Neuronal stem cell (in vitro differentiated cells): ENCODE measurements at regions not wholly inside any gene's neighbourhood (a gene's known extent, or its start where the extent isn't known, plus 50 kb on each side); places are given as distances from the start of the nearest gene placed in this dataset.
A peak's percentile ranks its signal among the peaks of the same experiment; 100 is the strongest.

Experiments
- DNase-seq: peaks from one replicate; pipeline ENCODE4 v3.0.0-alpha.2; 2013; ENCODE audit warnings: low spot score
- H2AFZ ChIP-seq: one replicate; pipeline ENCODE4 v1.6.1; 2013; ENCODE audit warnings: mild to moderate bottlenecking, low read length, inconsistent platforms
- H2AK5ac ChIP-seq: 2 replicates; pipeline ENCODE4 v1.6.1; 2013; ENCODE audit warnings: low read depth, mild to moderate bottlenecking, inconsistent platforms, low read length, moderate library complexity, mixed read lengths
- H2BK120ac ChIP-seq: 2 replicates; pipeline ENCODE4 v1.6.1; 2013; ENCODE audit warnings: low read depth, mild to moderate bottlenecking, inconsistent platforms, low read length, moderate library complexity, mixed read lengths
- H2BK12ac ChIP-seq: one replicate; pipeline ENCODE4 v1.6.1; 2013; ENCODE audit warnings: low read length, inconsistent platforms
- H2BK15ac ChIP-seq: 2 replicates; pipeline ENCODE4 v1.6.1; 2013; ENCODE audit warnings: mild to moderate bottlenecking, low read length, inconsistent platforms, mixed read lengths
- H2BK5ac ChIP-seq: one replicate; pipeline ENCODE4 v1.6.1; 2013; ENCODE audit warnings: inconsistent platforms, mild to moderate bottlenecking, low read length, moderate library complexity
- H3K14ac ChIP-seq: one replicate; pipeline ENCODE4 v1.6.1; 2013; ENCODE audit warnings: low read length, inconsistent platforms
- H3K18ac ChIP-seq: 2 replicates; pipeline ENCODE4 v1.6.1; 2013; ENCODE audit warnings: low read length, inconsistent platforms
- H3K23ac ChIP-seq: 2 replicates; pipeline ENCODE4 v1.6.1; 2013; ENCODE audit warnings: low read depth, mild to moderate bottlenecking, mixed read lengths, low read length, inconsistent platforms; ENCODE audit not compliant: poor library complexity
- H3K27ac ChIP-seq: replicated peaks from 3 replicates; pipeline ENCODE4 v1.5.1; 2013; ENCODE audit warnings: low read length, inconsistent platforms
- H3K27me3 ChIP-seq, 3 experiments: 2 replicates each; pipeline ENCODE4 v1.6.1; 2013; ENCODE audit warnings: low read length in 3 of 3, mild to moderate bottlenecking in 2 of 3, inconsistent platforms in 1 of 3, low read depth in 1 of 3, mixed read lengths in 1 of 3, moderate library complexity in 1 of 3; ENCODE audit not compliant: control insufficient read depth in 3 of 3, insufficient read depth in 3 of 3
- H3K36me3 ChIP-seq, 2 donors: replicated peaks in 1 of 2; 2 replicates each; pipeline ENCODE4 v1.6.1; 2013; ENCODE audit warnings: low read length in 2 of 2; ENCODE audit not compliant: control insufficient read depth in 2 of 2, insufficient read depth in 2 of 2
- H3K4ac ChIP-seq: 2 replicates; pipeline ENCODE4 v1.6.1; 2013; ENCODE audit warnings: inconsistent platforms, mild to moderate bottlenecking, low read length, moderate library complexity
- H3K4me1 ChIP-seq, 2 donors: 1 replicate in 1 of 2; 2 replicates in 1 of 2; pipeline ENCODE4 v1.6.1; 2013; ENCODE audit warnings: low read length in 2 of 2, low read depth in 1 of 2; ENCODE audit not compliant: control insufficient read depth in 2 of 2, insufficient read depth in 1 of 2
- H3K4me2 ChIP-seq: one replicate; pipeline ENCODE4 v1.6.1; 2013; ENCODE audit warnings: mild to moderate bottlenecking, low read length, inconsistent platforms; ENCODE audit not compliant: insufficient read depth, poor library complexity, severe bottlenecking
- H3K4me3 ChIP-seq, 2 donors: 2 replicates each; pipeline ENCODE4 v1.5.1; 2013; ENCODE audit warnings: low read length in 2 of 2, mild to moderate bottlenecking in 2 of 2, inconsistent platforms in 1 of 2, moderate library complexity in 1 of 2
- H3K79me1 ChIP-seq: one replicate; pipeline ENCODE4 v1.6.1; 2013; ENCODE audit warnings: low read depth, mild to moderate bottlenecking, inconsistent platforms, low read length, moderate library complexity
- H3K9ac ChIP-seq: one replicate; pipeline ENCODE4 v1.6.1; 2013; ENCODE audit warnings: mild to moderate bottlenecking, low read depth, low read length, inconsistent platforms; ENCODE audit not compliant: poor library complexity
- H3K9me3 ChIP-seq, 2 donors: replicated peaks in 1 of 2; 2 replicates each; pipeline versions ENCODE3 to v1.6.1; 2013; ENCODE audit warnings: low read length in 2 of 2, mild to moderate bottlenecking in 2 of 2, inconsistent platforms in 1 of 2, low read depth in 1 of 2, mixed read lengths in 1 of 2, moderate library complexity in 1 of 2; ENCODE audit not compliant: control insufficient read depth in 2 of 2, insufficient read depth in 1 of 2
- H4K8ac ChIP-seq: one replicate; pipeline ENCODE4 v1.6.1; 2013; ENCODE audit warnings: low read depth, mild to moderate bottlenecking, inconsistent platforms, low read length, moderate library complexity
- H4K91ac ChIP-seq: one replicate; pipeline ENCODE4 v1.6.1; 2013; ENCODE audit warnings: low read length, low read depth, mild to moderate bottlenecking, inconsistent platforms; ENCODE audit not compliant: poor library complexity
- WGBS, 2 donors: extraction: QIAGEN DNeasy Blood & Tissue Kit; methylation state at CpG; one replicate each; pipeline ENCODE4 v1.1.7; 2013; ENCODE audit warnings: missing lambda C conversion rate in 2 of 2, mixed read lengths in 1 of 2; ENCODE audit not compliant: insufficient read length in 2 of 2, insufficient replicate concordance in 1 of 2; ENCODE audit errors: extremely low coverage in 2 of 2; 5-methylcytosine and 5-hydroxymethylcytosine counted together

GRCh38 chr9:79266986-79267385 lies 304.8 kb upstream of the TLE4 start:
- Histone ChIP-seq H4K8ac (no peak overlapping the region), H2BK12ac (no peak overlapping the region), H2BK120ac (no peak overlapping the region), H3K9me3 (no peaks in the 10 kb centered on the region), H4K91ac (no peak overlapping the region), H3K18ac (no peak overlapping the region), H3K4me2 (no peak overlapping the region), H3K27ac (no peak overlapping the region), H3K9ac (no peak overlapping the region), H2AFZ (no peak overlapping the region), H3K14ac (no peak overlapping the region), H3K23ac (no peak overlapping the region), H3K4me1 (no peaks in the 10 kb centered on the region), H3K79me1 (no peaks in the 10 kb centered on the region), H2BK5ac (no peak overlapping the region), H2AK5ac (no peak overlapping the region), H2BK15ac (no peak overlapping the region), H3K4me3 (no peak overlapping the region), H3K36me3 (no peaks in the 10 kb centered on the region), H3K4ac (no peak overlapping the region), H3K27me3 (no peaks in the 10 kb centered on the region)
- no peak for DNase-seq

- Histone ChIP-seq H3K79me1 (no peaks in the 10 kb centered on the region), H3K23ac (no peak overlapping the region), H3K36me3 (no peaks in the 10 kb centered on the region), H3K4me2 (no peak overlapping the region), H2BK15ac (no peak overlapping the region), H3K14ac (no peak overlapping the region), H3K4ac (no peak overlapping the region), H3K4me3 (no peak overlapping the region), H3K4me1 (no peaks in the 10 kb centered on the region), H3K9ac (no peak overlapping the region), H2BK120ac (no peak overlapping the region), H2AK5ac (no peak overlapping the region), H2AFZ (no peak overlapping the region), H4K8ac (no peak overlapping the region), H2BK12ac (no peak overlapping the region), H4K91ac (no peak overlapping the region), H3K18ac (peak overlapping the region; percentile 32), H3K9me3 (no peaks in the 10 kb centered on the region), H3K27ac (no peak overlapping the region), H3K27me3 (no peaks in the 10 kb centered on the region), H2BK5ac (no peak overlapping the region)
- no CpG with 5 or more reads among the region's 2 CpGs for WGBS, 2 donors
- DNase-seq = no peak
These were observed 303.0 kb upstream of the TLE4 start for GRCh38 chr9:79268806-79269205.

- DNase-seq = no peak
These were observed 298.5 kb upstream of the TLE4 start for GRCh38 chr9:79273311-79273710.

GRCh38 chr9:79279356-79279755 lies 292.4 kb upstream of the TLE4 start:
- Histone ChIP-seq H2AK5ac (no peak overlapping the region), H3K18ac (no peak overlapping the region), H3K4me2 (no peak overlapping the region), H2BK120ac (no peak overlapping the region), H3K9me3 (no peaks in the 10 kb centered on the region), H3K14ac (no peak overlapping the region), H3K4me3 (no peak overlapping the region), H3K4me1 (no peaks in the 10 kb centered on the region), H3K9ac (no peak overlapping the region), H2BK12ac (no peak overlapping the region), H3K27me3 (peaks cover 0 to 8% (median 0%) of the 10 kb centered on the region in 3 experiments), H3K4ac (no peak overlapping the region), H3K36me3 (no peaks in the 10 kb centered on the region), H4K8ac (no peak overlapping the region), H2BK5ac (no peak overlapping the region), H3K23ac (no peak overlapping the region), H3K27ac (no peak overlapping the region), H2AFZ (no peak overlapping the region), H4K91ac (no peak overlapping the region), H2BK15ac (no peak overlapping the region), H3K79me1 (no peaks in the 10 kb centered on the region)
- no CpG with 5 or more reads among the region's 1 CpG for WGBS, 2 donors
- no peak for DNase-seq

More at GRCh38 chr9:79273311-79273710, 298.5 kb upstream of the TLE4 start:
- no peak overlapping the region for H3K4ac ChIP-seq
- no peak overlapping the region for H3K14ac ChIP-seq
- H4K8ac ChIP-seq = no peak overlapping the region
- no peaks in the 10 kb centered on the region for H3K36me3 ChIP-seq
- H3K9ac ChIP-seq = no peak overlapping the region
- H4K91ac ChIP-seq = no peak overlapping the region
- WGBS, 2 donors = no CpG with 5 or more reads among the region's 3 CpGs
- H3K79me1 ChIP-seq = no peaks in the 10 kb centered on the region
- H3K4me2 ChIP-seq = no peak overlapping the region
- H3K9me3 ChIP-seq = no peaks in the 10 kb centered on the region
- no peak overlapping the region for H2AK5ac ChIP-seq
- H3K27ac ChIP-seq = no peak overlapping the region
- H3K4me1 ChIP-seq = no peaks in the 10 kb centered on the region
- H2BK120ac ChIP-seq = no peak overlapping the region
- H3K23ac ChIP-seq = no peak overlapping the region
- no peak overlapping the region for H3K18ac ChIP-seq
- H2BK12ac ChIP-seq = no peak overlapping the region
- no peak overlapping the region for H3K4me3 ChIP-seq
- H2AFZ ChIP-seq = no peak overlapping the region
- H2BK15ac ChIP-seq = no peak overlapping the region
- H2BK5ac ChIP-seq = no peak overlapping the region
- H3K27me3 ChIP-seq = peaks cover 0 to 1% (median 0%) of the 10 kb centered on the region in 3 experiments
